HUES6 (cell line): ENCODE measurements at regions not wholly inside any gene's neighbourhood (a gene's known extent, or its start where the extent isn't known, plus 50 kb on each side); places are given as distances from the start of the nearest gene placed in this dataset.
"Not testable (repeated sequence)": the region's sequence is repeated elsewhere in the genome, so short reads cannot be mapped to it uniquely, and the experiment has no call there.

Experiments
- H3K27ac ChIP-seq: 2 replicates; pipeline ENCODE4 v1.7.0; 2013; ENCODE audit warnings: low read depth, mild to moderate bottlenecking, low read length, inconsistent platforms
- H3K27me3 ChIP-seq: 2 replicates; pipeline ENCODE4 v1.6.1; 2013; ENCODE audit warnings: low read length; ENCODE audit not compliant: control insufficient read depth, insufficient read depth
- H3K36me3 ChIP-seq: 2 replicates; pipeline ENCODE4 v1.6.1; 2013; ENCODE audit warnings: low read length; ENCODE audit not compliant: control insufficient read depth, insufficient read depth
- H3K4me1 ChIP-seq: 2 replicates; pipeline ENCODE4 v1.6.1; 2013; ENCODE audit warnings: low read length; ENCODE audit not compliant: control insufficient read depth, insufficient read depth
- H3K4me3 ChIP-seq: 2 replicates; pipeline ENCODE4 v1.5.1; 2013; ENCODE audit warnings: low read depth, low read length
- H3K9ac ChIP-seq: one replicate; pipeline ENCODE4 v1.6.1; 2013; ENCODE audit warnings: mild to moderate bottlenecking, low read length
- H3K9me3 ChIP-seq: 2 replicates; pipeline ENCODE4 v1.6.1; 2013; ENCODE audit warnings: low read depth, low read length; ENCODE audit not compliant: control insufficient read depth, insufficient read depth

GRCh38 chr6:133769463-133769862, 119.5 kb upstream of the TCF21 start:
- peaks cover 5% of the 10 kb centered on the region for H3K4me1 ChIP-seq
- no peaks in the 10 kb centered on the region for H3K9me3 ChIP-seq
- no peak overlapping the region for H3K4me3 ChIP-seq
- H3K27me3 ChIP-seq = no peaks in the 10 kb centered on the region
- no peak overlapping the region; the same call in 1 of the 2 replicates for H3K27ac ChIP-seq
- H3K36me3 ChIP-seq = no peaks in the 10 kb centered on the region
- H3K9ac ChIP-seq = no peak overlapping the region

DNA sequence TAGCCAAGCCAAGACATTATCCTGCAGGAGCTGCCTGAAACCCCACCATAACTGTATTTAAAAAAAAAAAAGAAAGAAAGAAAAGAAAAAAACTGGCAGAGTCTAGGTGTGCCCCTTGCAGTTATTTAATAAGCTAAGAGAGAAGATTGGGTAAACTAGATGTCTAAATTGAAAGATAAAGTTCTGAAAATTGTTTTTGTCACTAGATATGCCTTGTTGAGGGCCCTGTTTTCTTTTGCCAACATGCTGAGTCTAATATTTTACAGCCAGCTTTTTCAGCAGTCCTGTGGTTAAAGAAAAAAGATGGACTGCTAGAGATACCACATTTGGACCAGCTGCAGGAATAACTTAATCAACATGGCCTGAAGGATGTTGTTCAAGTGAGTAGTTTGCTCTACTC, 116.3 kb upstream of the TCF21 start:
- Histone ChIP-seq H3K27me3 (no peaks in the 10 kb centered on the region), H3K4me1 (peaks cover 5% of the 10 kb centered on the region; the same call in 1 of the 2 replicates), H3K27ac (no peak overlapping the region), H3K9me3 (no peaks in the 10 kb centered on the region), H3K9ac (no peak overlapping the region), H3K4me3 (no peak overlapping the region), H3K36me3 (no peaks in the 10 kb centered on the region)

GRCh38 chr6:133773776-133774175, 115.1 kb upstream of the TCF21 start:
- no peak overlapping the region for H3K9ac ChIP-seq
- H3K36me3 ChIP-seq = no peaks in the 10 kb centered on the region
- H3K27ac ChIP-seq = no peak overlapping the region
- H3K27me3 ChIP-seq = no peaks in the 10 kb centered on the region
- no peaks in the 10 kb centered on the region for H3K9me3 ChIP-seq
- H3K4me3 ChIP-seq = no peak overlapping the region
- H3K4me1 ChIP-seq = peaks cover 5% of the 10 kb centered on the region; the same call in 1 of the 2 replicates

DNA sequence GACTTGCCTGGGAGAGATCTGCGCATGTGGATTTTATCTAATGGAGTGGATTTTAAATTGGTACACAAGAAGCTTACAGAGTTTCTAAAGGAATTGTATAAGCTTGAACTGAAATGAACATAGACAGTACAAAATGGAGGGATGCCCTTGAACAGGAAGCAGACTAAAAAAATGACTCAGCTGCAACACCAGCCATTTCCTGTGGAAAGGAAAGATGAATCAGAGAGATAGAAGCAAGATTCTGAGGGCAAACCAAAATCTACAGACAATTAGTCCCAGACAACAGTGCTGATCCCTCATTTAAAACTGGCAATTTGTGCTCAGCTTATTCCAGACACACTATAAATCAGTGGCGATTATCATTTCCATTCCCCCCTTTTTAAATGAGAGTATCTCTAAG, 114.6 kb upstream of the TCF21 start:
- no peaks in the 10 kb centered on the region for H3K36me3 ChIP-seq
- H3K27ac ChIP-seq = no peak overlapping the region
- no peak overlapping the region for H3K4me3 ChIP-seq
- H3K4me1 ChIP-seq = peaks cover 4% of the 10 kb centered on the region; the same call in 1 of the 2 replicates
- no peaks in the 10 kb centered on the region for H3K9me3 ChIP-seq
- no peaks in the 10 kb centered on the region for H3K27me3 ChIP-seq
- no peak overlapping the region for H3K9ac ChIP-seq

- no peak overlapping the region for H3K9ac ChIP-seq
- no peaks in the 10 kb centered on the region for H3K9me3 ChIP-seq
- no peaks in the 10 kb centered on the region for H3K36me3 ChIP-seq
- H3K4me3 ChIP-seq = no peak overlapping the region
- no peaks in the 10 kb centered on the region for H3K27me3 ChIP-seq
- no peaks in the 10 kb centered on the region for H3K4me1 ChIP-seq
- no peak overlapping the region for H3K27ac ChIP-seq
Measured at GRCh38 chr6:133778414-133779130, 110.3 kb upstream of the TCF21 start.

DNA sequence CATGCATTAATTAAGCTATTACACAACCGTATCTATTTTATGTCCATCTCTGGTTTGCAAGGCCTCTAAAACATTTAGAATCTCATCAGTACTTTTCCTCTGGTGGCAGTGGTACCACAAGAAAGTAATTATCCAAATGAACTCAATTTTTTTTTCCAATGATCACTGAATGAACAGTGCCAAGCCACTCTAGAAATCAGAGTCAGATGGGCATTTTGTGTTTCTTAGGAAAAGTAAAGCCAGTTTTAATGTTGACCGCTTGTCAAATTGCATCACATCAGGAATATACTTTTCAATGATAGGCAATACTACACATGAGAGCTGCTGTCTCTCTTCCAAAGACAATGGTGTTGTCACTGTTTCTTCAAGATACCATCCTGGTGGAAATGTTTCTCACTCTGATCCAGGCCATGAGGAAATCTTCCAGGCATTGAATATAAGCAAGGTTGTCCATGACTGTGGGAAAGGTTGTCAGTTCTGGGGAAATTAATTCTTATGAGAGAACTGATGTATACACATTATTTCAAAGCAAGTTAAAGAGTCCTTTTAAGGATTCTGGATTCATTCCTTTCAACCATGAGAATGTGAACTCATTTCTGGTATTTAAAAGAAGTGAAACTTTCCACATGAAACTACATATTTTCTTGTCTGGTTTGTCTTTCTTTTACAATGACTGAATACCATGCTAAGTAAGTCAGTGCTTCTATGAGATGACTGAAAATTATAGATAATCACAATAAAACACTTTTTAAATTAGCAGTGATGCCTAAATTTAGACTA, 108.8 kb upstream of the TCF21 start:
- Histone ChIP-seq H3K4me3 (no peak overlapping the region), H3K27me3 (no peaks in the 10 kb centered on the region), H3K27ac (no peak overlapping the region), H3K9ac (no peak overlapping the region), H3K4me1 (no peaks in the 10 kb centered on the region), H3K9me3 (no peaks in the 10 kb centered on the region), H3K36me3 (no peaks in the 10 kb centered on the region)

DNA sequence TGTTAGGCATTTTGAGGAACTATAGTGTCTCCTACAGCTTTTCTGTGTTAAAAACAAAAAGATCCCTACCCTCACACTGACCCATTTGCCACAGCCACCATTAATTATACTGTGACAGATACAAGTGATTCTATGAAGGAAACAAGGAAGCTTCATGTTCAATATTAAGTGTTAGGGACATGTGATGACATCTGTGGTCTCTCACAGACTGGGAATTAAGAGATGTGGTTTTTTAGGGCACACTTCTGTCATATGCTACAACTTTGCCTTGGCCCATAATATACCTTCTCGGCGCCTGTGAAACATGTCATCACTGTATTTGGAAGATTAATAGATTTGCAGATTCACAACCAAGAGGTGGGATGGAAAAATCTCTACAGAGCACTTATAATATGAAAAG, 102.9 kb upstream of the TCF21 start:
- Histone ChIP-seq H3K27me3 (no peaks in the 10 kb centered on the region), H3K4me1 (no peaks in the 10 kb centered on the region), H3K9ac (no peak overlapping the region), H3K4me3 (no peak overlapping the region), H3K36me3 (no peaks in the 10 kb centered on the region), H3K27ac (no peak overlapping the region), H3K9me3 (0 out of 2 replicates have a peak, but pooled peaks cover 4% of the 10 kb centered on the region)

DNA sequence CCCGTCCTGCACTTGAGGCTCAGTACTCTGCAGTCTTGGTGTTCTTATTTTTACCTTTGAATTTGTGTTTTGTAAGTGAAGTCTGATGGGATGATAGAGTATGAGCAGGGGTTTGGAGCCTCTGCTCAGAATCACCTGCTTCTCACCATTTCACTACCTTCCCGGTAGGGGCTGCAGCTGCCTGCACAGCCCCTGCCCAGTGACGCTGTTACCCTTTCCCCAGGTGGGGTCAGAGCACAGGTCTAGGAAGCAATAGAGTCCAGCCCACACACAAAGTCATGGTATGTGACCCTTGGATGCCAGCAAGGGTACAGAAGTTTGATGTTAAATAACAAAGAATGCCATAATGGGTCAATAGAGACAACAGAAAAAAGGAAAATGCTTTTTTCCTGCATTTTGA, 101.8 kb upstream of the TCF21 start:
- H3K4me1 ChIP-seq = no peaks in the 10 kb centered on the region
- no peak overlapping the region for H3K4me3 ChIP-seq
- no peaks in the 10 kb centered on the region for H3K36me3 ChIP-seq
- no peak overlapping the region for H3K27ac ChIP-seq
- no peaks in the 10 kb centered on the region for H3K27me3 ChIP-seq
- no peak overlapping the region for H3K9ac ChIP-seq
- 0 out of 2 replicates have a peak, but pooled peaks cover 4% of the 10 kb centered on the region for H3K9me3 ChIP-seq

GRCh38 chr6:133787859-133788505, 100.9 kb upstream of the TCF21 start:
- Histone ChIP-seq H3K4me1 (no peaks in the 10 kb centered on the region), H3K9ac (no peak overlapping the region), H3K9me3 (0 out of 2 replicates have a peak, but pooled peaks cover 4% of the 10 kb centered on the region), H3K36me3 (no peaks in the 10 kb centered on the region), H3K4me3 (no peak overlapping the region), H3K27ac (no peak overlapping the region), H3K27me3 (no peaks in the 10 kb centered on the region)

DNA sequence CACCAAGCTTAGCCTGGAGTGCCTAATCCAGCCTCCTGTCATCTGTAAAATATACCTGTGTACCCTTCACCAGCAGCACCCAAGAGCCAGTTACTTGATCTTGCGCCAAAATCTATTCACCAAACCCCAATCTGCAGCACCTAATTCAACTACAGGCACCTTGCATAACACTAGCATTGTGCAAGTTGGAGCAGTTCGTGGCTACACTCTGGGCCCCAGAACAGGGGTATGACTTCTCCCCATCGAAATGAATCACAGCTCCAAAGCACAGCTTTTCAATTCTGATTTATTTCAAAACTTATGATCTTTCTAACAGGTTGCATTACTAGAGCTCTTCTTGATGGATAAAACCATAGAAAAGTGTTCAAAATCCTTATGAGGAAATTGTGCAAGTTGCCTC, 100.4 kb upstream of the TCF21 start:
- H3K9ac ChIP-seq = no peak overlapping the region
- no peaks in the 10 kb centered on the region for H3K36me3 ChIP-seq
- no peaks in the 10 kb centered on the region for H3K27me3 ChIP-seq
- H3K27ac ChIP-seq = no peak overlapping the region
- no peak overlapping the region for H3K4me3 ChIP-seq
- H3K4me1 ChIP-seq = no peaks in the 10 kb centered on the region
- 0 out of 2 replicates have a peak, but pooled peaks cover 4% of the 10 kb centered on the region for H3K9me3 ChIP-seq

- not testable (repeated sequence) for H3K4me1 ChIP-seq, H3K9ac ChIP-seq, H3K27ac ChIP-seq, H3K4me3 ChIP-seq, H3K36me3 ChIP-seq, H3K27me3 ChIP-seq, H3K9me3 ChIP-seq
Measured at GRCh38 chr6:133789449-133789848, 99.5 kb upstream of the TCF21 start.
